ENCODE measurements at regions not wholly inside any gene's neighbourhood (a gene's known extent, or its start where the extent isn't known, plus 50 kb on each side); places are given as distances from the start of the nearest gene placed in this dataset.
"Not testable (repeated sequence)": the region's sequence is repeated elsewhere in the genome, so short reads cannot be mapped to it uniquely, and the experiment has no call there.

- intact Hi-C loops (cut with micrococcal nuclease): no loop called here
Measured at GRCh38 chr15:30030345-30030744, 52.4 kb upstream of the GOLGA8J start.

- intact Hi-C loops (cut with micrococcal nuclease): no loop called here
Measured at GRCh38 chr15:30023798-30024295, 58.9 kb upstream of the GOLGA8J start.

GRCh38 chr15:30010746-30011145 is 72.0 kb upstream of the GOLGA8J start:
- intact Hi-C loops (cut with micrococcal nuclease): no loop called here

- intact Hi-C loops (cut with micrococcal nuclease): no loop called here
Measured at GRCh38 chr15:30008156-30008555, 74.6 kb upstream of the GOLGA8J start.

GRCh38 chr15:30001602-30002001 is 81.2 kb upstream of the GOLGA8J start:
- intact Hi-C loops (cut with micrococcal nuclease): no loop called here

GRCh38 chr15:29998033-29998432 is 84.7 kb upstream of the GOLGA8J start:
- intact Hi-C loops (cut with micrococcal nuclease): no loop called here

GRCh38 chr15:29997499-29997898 is 85.3 kb upstream of the GOLGA8J start:
- intact Hi-C loops (cut with micrococcal nuclease): no loop called here

GRCh38 chr15:29994284-29994683 is 88.5 kb upstream of the GOLGA8J start:
- intact Hi-C loops (cut with micrococcal nuclease): no loop called here

GRCh38 chr15:29990954-29991353 is 91.8 kb upstream of the GOLGA8J start:
- intact Hi-C loops (cut with micrococcal nuclease): no loop called here

- intact Hi-C loops (cut with micrococcal nuclease): no loop called here
Measured at GRCh38 chr15:29990035-29990434, 92.7 kb upstream of the GOLGA8J start.

GRCh38 chr15:29988701-29989100 is 94.1 kb upstream of the GOLGA8J start:
- intact Hi-C loops (cut with micrococcal nuclease): loop anchor here (10.0 kb wide), 1 partner anchor 56 kb away; no protein-coding TSS in a partner anchor

- intact Hi-C loops (cut with micrococcal nuclease): loop anchor here (10.0 kb wide), 1 partner anchor 58 kb away; no protein-coding TSS in a partner anchor
Measured at GRCh38 chr15:29986946-29987345, 95.8 kb upstream of the GOLGA8J start.

GRCh38 chr15:29978411-29979382 is 104.1 kb upstream of the GOLGA8J start:
- intact Hi-C loops (cut with micrococcal nuclease): no loop called here

- intact Hi-C loops (cut with micrococcal nuclease): not testable (repeated sequence)
Measured at GRCh38 chr15:29974056-29974455, 108.7 kb upstream of the GOLGA8J start.

GRCh38 chr15:29972051-29972450 is 110.7 kb upstream of the GOLGA8J start:
- intact Hi-C loops (cut with micrococcal nuclease): no loop called here

GRCh38 chr15:29970402-29970695 is 112.4 kb upstream of the GOLGA8J start:
- intact Hi-C loops (cut with micrococcal nuclease): no loop called here

GRCh38 chr15:29969562-29970401 is 113.0 kb upstream of the GOLGA8J start:
- intact Hi-C loops (cut with micrococcal nuclease): no loop called here

- intact Hi-C loops (cut with micrococcal nuclease): no loop called here
Measured at GRCh38 chr15:29968895-29969561, 113.7 kb upstream of the GOLGA8J start.

- intact Hi-C loops (cut with micrococcal nuclease): no loop called here
Measured at GRCh38 chr15:29968099-29968894, 114.5 kb upstream of the GOLGA8J start.

GRCh38 chr15:29962407-29962806 is 120.3 kb upstream of the GOLGA8J start:
- intact Hi-C loops (cut with micrococcal nuclease): no loop called here

Data from T-helper 1 cell treated with Interleukin-12 subunit alpha and Interleukin-12 subunit beta and Interleukin-4 antibody, amounts not matched to agents 30 ng/mL and 1 ng/mL, for 36 hours (primary cell).